ENCODE measurements at regions not wholly inside any gene's neighbourhood (a gene's known extent, or its start where the extent isn't known, plus 50 kb on each side); places are given as distances from the start of the nearest gene placed in this dataset.
"Not testable (repeated sequence)": the region's sequence is repeated elsewhere in the genome, so short reads cannot be mapped to it uniquely, and the experiment has no call there.

- intact Hi-C loops (cut with DNase I); DNase-seq (ENCODE audit: low spot score): not testable (repeated sequence)
These were observed 311.2 kb upstream of the SOX4 start for GRCh38 chr6:21282360-21282759.

GRCh38 chr6:21284166-21284565, 309.4 kb upstream of the SOX4 start:
- intact Hi-C loops (cut with DNase I): no loop called here

GRCh38 chr6:21284706-21285105, 308.8 kb upstream of the SOX4 start:
- no peak for DNase-seq (ENCODE audit: low spot score)

More at GRCh38 chr6:21284166-21284565, 309.4 kb upstream of the SOX4 start:
- no peak for DNase-seq (ENCODE audit: low spot score)

GRCh38 chr6:21294144-21294543, 299.4 kb upstream of the SOX4 start:
- intact Hi-C loops (cut with DNase I): no loop called here
- no peak for DNase-seq (ENCODE audit: low spot score)

More at GRCh38 chr6:21284706-21285105, 308.8 kb upstream of the SOX4 start:
- intact Hi-C loops (cut with DNase I): no loop called here

GRCh38 chr6:21295506-21296240, 297.9 kb upstream of the SOX4 start:
- no peak for DNase-seq (ENCODE audit: low spot score)
- intact Hi-C loops (cut with DNase I): no loop called here

GRCh38 chr6:21297665-21298064, 295.9 kb upstream of the SOX4 start:
- intact Hi-C loops (cut with DNase I): no loop called here
- no peak for DNase-seq (ENCODE audit: low spot score)

- no peak for DNase-seq (ENCODE audit: low spot score)
- intact Hi-C loops (cut with DNase I): no loop called here
These were observed 294.3 kb upstream of the SOX4 start for GRCh38 chr6:21299216-21299615.

GRCh38 chr6:21300439-21300838, 293.1 kb upstream of the SOX4 start:
- intact Hi-C loops (cut with DNase I): no loop called here
- no peak for DNase-seq (ENCODE audit: low spot score)

- no peak for DNase-seq (ENCODE audit: low spot score)
- intact Hi-C loops (cut with DNase I): no loop called here
These were observed 287.6 kb upstream of the SOX4 start for GRCh38 chr6:21305893-21306332.

- intact Hi-C loops (cut with DNase I): no loop called here
- DNase-seq (ENCODE audit: low spot score): no peak
These were observed 287.0 kb upstream of the SOX4 start for GRCh38 chr6:21306546-21306945.

GRCh38 chr6:21309807-21310221, 283.7 kb upstream of the SOX4 start:
- intact Hi-C loops (cut with DNase I): no loop called here
- no peak for DNase-seq (ENCODE audit: low spot score)

GRCh38 chr6:21310568-21311140, 282.9 kb upstream of the SOX4 start:
- no peak for DNase-seq (ENCODE audit: low spot score)
- intact Hi-C loops (cut with DNase I): no loop called here

- DNase-seq (ENCODE audit: low spot score): no peak
- intact Hi-C loops (cut with DNase I): no loop called here
These were observed 281.4 kb upstream of the SOX4 start for GRCh38 chr6:21312118-21312517.

- intact Hi-C loops (cut with DNase I): no loop called here
- DNase-seq (ENCODE audit: low spot score): no peak
These were observed 275.9 kb upstream of the SOX4 start for GRCh38 chr6:21317642-21318041.

- intact Hi-C loops (cut with DNase I): no loop called here
- DNase-seq (ENCODE audit: low spot score): no peak
These were observed 272.5 kb upstream of the SOX4 start for GRCh38 chr6:21321076-21321475.

GRCh38 chr6:21321531-21321930, 272.0 kb upstream of the SOX4 start:
- no peak for DNase-seq (ENCODE audit: low spot score)
- intact Hi-C loops (cut with DNase I): no loop called here

GRCh38 chr6:21323577-21323976, 270.0 kb upstream of the SOX4 start:
- intact Hi-C loops (cut with DNase I): no loop called here
- DNase-seq (ENCODE audit: low spot score): no peak

GRCh38 chr6:21325201-21325856, 268.2 kb upstream of the SOX4 start:
- no peak for DNase-seq (ENCODE audit: low spot score)
- intact Hi-C loops (cut with DNase I): no loop called here

GRCh38 chr6:21327326-21328112, 266.0 kb upstream of the SOX4 start:
- intact Hi-C loops (cut with DNase I): no loop called here
- DNase-seq (ENCODE audit: low spot score): no peak

GRCh38 chr6:21331235-21331634, 262.3 kb upstream of the SOX4 start:
- DNase-seq (ENCODE audit: low spot score): no peak
- intact Hi-C loops (cut with DNase I): no loop called here

All from posterior vena cava (tissue), 2 donors.